ENCODE measurements at regions not wholly inside any gene's neighbourhood (a gene's known extent, or its start where the extent isn't known, plus 50 kb on each side); places are given as distances from the start of the nearest gene placed in this dataset.

DNA sequence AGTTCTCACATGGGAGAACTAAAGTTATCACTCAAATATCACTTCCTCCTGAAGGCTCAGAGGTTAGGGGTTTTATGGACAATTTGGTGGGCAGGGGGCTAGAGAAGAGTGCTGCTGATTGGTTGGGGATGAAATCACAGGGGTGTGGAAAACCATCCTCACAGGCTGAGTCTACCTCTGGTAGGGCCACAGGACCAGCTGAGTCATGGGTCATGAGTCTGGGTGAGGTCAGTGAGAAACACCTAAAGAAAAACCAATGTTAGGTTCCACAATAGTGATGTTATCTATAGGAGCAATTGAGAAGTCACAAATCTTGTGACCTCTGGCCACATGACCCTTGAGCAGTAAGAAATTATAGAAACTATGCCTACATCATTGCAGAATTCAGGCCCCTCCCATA lies 203.3 kb upstream of the TARS1 start:
- TF ChIP-seq, protein P1, sequence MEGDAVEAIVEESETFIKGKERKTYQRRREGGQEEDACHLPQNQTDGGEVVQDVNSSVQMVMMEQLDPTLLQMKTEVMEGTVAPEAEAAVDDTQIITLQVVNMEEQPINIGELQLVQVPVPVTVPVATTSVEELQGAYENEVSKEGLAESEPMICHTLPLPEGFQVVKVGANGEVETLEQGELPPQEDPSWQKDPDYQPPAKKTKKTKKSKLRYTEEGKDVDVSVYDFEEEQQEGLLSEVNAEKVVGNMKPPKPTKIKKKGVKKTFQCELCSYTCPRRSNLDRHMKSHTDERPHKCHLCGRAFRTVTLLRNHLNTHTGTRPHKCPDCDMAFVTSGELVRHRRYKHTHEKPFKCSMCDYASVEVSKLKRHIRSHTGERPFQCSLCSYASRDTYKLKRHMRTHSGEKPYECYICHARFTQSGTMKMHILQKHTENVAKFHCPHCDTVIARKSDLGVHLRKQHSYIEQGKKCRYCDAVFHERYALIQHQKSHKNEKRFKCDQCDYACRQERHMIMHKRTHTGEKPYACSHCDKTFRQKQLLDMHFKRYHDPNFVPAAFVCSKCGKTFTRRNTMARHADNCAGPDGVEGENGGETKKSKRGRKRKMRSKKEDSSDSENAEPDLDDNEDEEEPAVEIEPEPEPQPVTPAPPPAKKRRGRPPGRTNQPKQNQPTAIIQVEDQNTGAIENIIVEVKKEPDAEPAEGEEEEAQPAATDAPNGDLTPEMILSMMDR (IDR thresholded peaks at IDR 0.05) = no peak
- no peak for TF ChIP-seq POLR2A (IDR thresholded peaks at IDR 0.05)
- TF ChIP-seq EP300 (IDR thresholded peaks at IDR 0.05) = no peak
- no peak for TF ChIP-seq POLR2AphosphoS5 (IDR thresholded peaks at IDR 0.05)
